ENCODE measurements at regions not wholly inside any gene's neighbourhood (a gene's known extent, or its start where the extent isn't known, plus 50 kb on each side); places are given as distances from the start of the nearest gene placed in this dataset.

GRCh38 chr3:197434830-197435229 is 120.9 kb downstream of the BDH1 start:
- TF ChIP-seq MAX (IDR thresholded peaks at IDR 0.05) (no peak), GABPA (IDR thresholded peaks at IDR 0.05 in 1 of 2, conservative IDR thresholded peaks at IDR 0.05 in 1 of 2) (no peak), HNF4G (IDR thresholded peaks at IDR 0.05) (no peak), RAD21 (IDR thresholded peaks at IDR 0.05) (no peak), FOXA1 (IDR thresholded peaks at IDR 0.05) (no peak), REST (IDR thresholded peaks at IDR 0.05) (no peak), EGR1 (IDR thresholded peaks at IDR 0.05; ENCODE audit: low read depth in 2 of 2) (no peak), ATF3 (IDR thresholded peaks at IDR 0.05) (no peak), JUND (IDR thresholded peaks at IDR 0.05) (no peak), HNF4A (conservative IDR thresholded peaks at IDR 0.05) (no peak), CTCF (IDR thresholded peaks at IDR 0.05; ENCODE audit: low read depth, low read length, missing input control) (no peak), FOXA2 (IDR thresholded peaks at IDR 0.05) (no peak), NR2F2 (IDR thresholded peaks at IDR 0.05) (no peak), ZBTB33 (IDR thresholded peaks at IDR 0.05) (no peak), SP1 (IDR thresholded peaks at IDR 0.05) (no peak)
- no peak overlapping the region for H3K27ac ChIP-seq (ENCODE audit: low read depth in 1 of 2, low read length in 2 of 2)
- no peaks in the 10 kb centered on the region for H3K4me1 ChIP-seq (ENCODE audit: control insufficient read depth in 4 of 4, insufficient read depth in 4 of 4, low read length in 3 of 4)
- H3K27me3 ChIP-seq (ENCODE audit: control insufficient read depth in 4 of 4, insufficient read depth in 4 of 4, low read length in 3 of 4) = peaks cover 0 to 3% (median under 1%) of the 10 kb centered on the region in 4 donors
- H3K36me3 ChIP-seq (ENCODE audit: control insufficient read depth in 4 of 4, insufficient read depth in 3 of 4, low read depth in 1 of 4, low read length in 3 of 4) = no peaks in the 10 kb centered on the region
- DNase-seq (ENCODE audit: low spot score) = no peak
- no peak overlapping the region for H3K9ac ChIP-seq (ENCODE audit: low read depth in 1 of 2, low read length in 2 of 2)
- WGBS = 86% methylated on average over 7 of the region's 7 CpGs
- no peaks in the 10 kb centered on the region for H3K9me3 ChIP-seq (ENCODE audit: control insufficient read depth in 4 of 4, low read length in 3 of 4)
- no peak overlapping the region for H3K4me3 ChIP-seq (ENCODE audit: low read depth in 1 of 3, low read length in 3 of 3)

Data from liver (tissue), 8 donors.